Activated B cell treated with CpG ODN at 0.5 μM for 24 hours (primary cell): ENCODE measurements at regions not wholly inside any gene's neighbourhood (a gene's known extent, or its start where the extent isn't known, plus 50 kb on each side); places are given as distances from the start of the nearest gene placed in this dataset.

ENCODE experiments used
- ATAC-seq: fragments of 200-7000 bp; cut with Tn5 transposase; one replicate; pipeline ENCODE4 v1.10.0; 2021; ENCODE audit warnings: low read depth, mild to moderate bottlenecking, moderate library complexity
- CTCF ChIA-PET: fragments of 350-600 bp; sonication (Branson Sonifier 250); formaldehyde crosslinking; loops from one replicate; lab custom pipeline; 2021; ENCODE audit warnings: antibody characterized with exemption; lab: Charles Lee
- POLR2A ChIA-PET: fragments of 350-600 bp; sonication (Branson Sonifier 250); formaldehyde crosslinking; loops from one replicate; lab custom pipeline; 2021; ENCODE audit warnings: antibody characterized with exemption; lab: Charles Lee
- DNase-seq: peaks from one replicate; pipeline ENCODE4 v3.0.0; 2022
- H3K27ac Mint-ChIP-seq: one replicate; pipeline ENCODE4 v1.8.0; 2020; ENCODE audit warnings: mixed read lengths
- H3K27me3 Mint-ChIP-seq: one replicate; pipeline ENCODE4 v1.8.0; 2021; ENCODE audit warnings: mixed read lengths
- H3K36me3 Mint-ChIP-seq: one replicate; pipeline ENCODE4 v1.8.0; 2021; ENCODE audit warnings: low read depth, mixed read lengths
- H3K4me1 Mint-ChIP-seq: one replicate; pipeline ENCODE4 v1.8.0; 2021; ENCODE audit warnings: mixed read lengths
- H3K4me3 Mint-ChIP-seq: one replicate; pipeline ENCODE4 v1.8.0; 2020; ENCODE audit warnings: mild to moderate bottlenecking, mixed read lengths
- H3K9me3 Mint-ChIP-seq: one replicate; pipeline ENCODE4 v1.8.0; 2020; ENCODE audit warnings: mixed read lengths
- CTCF ChIP-seq: fragments of 200-600 bp; IDR thresholded peaks from one replicate; pipeline ENCODE4 v1.8.0; 2022; ENCODE audit warnings: antibody characterized with exemption, mild to moderate bottlenecking
- intact Hi-C: fragments of 100-400 bp; cut with micrococcal nuclease; formaldehyde crosslinking; loops from one replicate; pipeline ENCODE4 v1.15.1; 2024

- H3K27ac Mint-ChIP-seq = no peak overlapping the region
- H3K9me3 Mint-ChIP-seq = no peaks in the 10 kb centered on the region
- no peak overlapping the region for H3K4me3 Mint-ChIP-seq
- no peaks in the 10 kb centered on the region for H3K4me1 Mint-ChIP-seq
- intact Hi-C loops = no loop called here
- no peaks in the 10 kb centered on the region for H3K27me3 Mint-ChIP-seq
- POLR2A ChIA-PET = no interaction called here
- DNase-seq (no peak), ATAC-seq (no peak)
- CTCF ChIA-PET = interaction anchor here (1.4 kb wide), 1 partner anchor 12 kb away, joined by 3 read pairs; no protein-coding TSS in a partner anchor
- H3K36me3 Mint-ChIP-seq = no peaks in the 10 kb centered on the region
- TF ChIP-seq CTCF = no peak
Measured at GRCh38 chr14:99331811-99332210, 59.8 kb upstream of the BCL11B start.

DNA sequence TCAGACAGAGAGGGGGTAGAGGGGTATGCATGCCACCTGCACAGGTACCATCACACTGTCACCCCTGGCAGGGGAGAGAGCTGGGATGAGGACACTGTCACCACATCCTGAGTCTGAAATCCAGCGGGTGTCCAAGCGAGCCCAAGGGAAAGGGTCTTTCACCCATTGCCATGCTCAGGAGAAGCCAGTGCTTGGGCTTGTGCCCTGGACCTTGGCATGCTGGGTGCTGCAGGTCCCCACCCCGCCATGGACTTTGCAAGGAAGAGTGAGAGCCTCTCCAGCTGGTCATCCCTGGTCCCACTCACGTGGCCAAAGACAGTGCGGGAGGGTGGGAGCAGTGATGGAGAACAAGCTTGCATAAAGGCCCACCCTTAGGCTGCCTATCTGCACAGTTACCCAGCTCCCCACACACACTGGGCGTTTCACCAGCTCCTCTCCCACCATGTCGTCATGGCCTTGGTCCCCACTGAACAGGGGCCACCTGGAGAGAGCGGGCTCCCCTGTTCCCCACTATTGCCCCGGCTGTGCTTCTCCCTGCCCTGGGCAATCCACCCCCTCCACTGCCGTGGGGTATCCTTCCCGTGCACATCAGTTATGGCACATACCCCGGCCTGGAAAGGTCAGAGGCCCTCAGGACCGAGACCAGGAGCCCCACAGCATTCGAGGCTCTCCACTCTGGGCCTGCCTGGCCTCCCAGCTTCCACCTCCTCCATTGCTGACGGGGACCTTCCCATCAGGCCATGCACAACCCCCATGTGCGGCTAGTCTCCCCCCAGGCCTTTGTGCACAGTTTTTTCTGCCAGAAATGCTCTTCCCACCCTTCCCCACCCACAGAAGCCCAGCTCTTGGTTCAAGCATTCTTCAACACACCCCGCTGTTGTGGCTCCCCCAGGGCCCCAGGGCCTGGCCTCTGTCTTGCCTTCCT, 58.6 kb upstream of the BCL11B start:
- ATAC-seq = no peak
- no peak for TF ChIP-seq CTCF
- intact Hi-C loops = no loop called here
- CTCF ChIA-PET = interaction anchor here (1.4 kb wide), 1 partner anchor 11 kb away, joined by 3 read pairs; no protein-coding TSS in a partner anchor
- no peak overlapping the region for H3K4me3 Mint-ChIP-seq
- no peaks in the 10 kb centered on the region for H3K4me1 Mint-ChIP-seq
- H3K27ac Mint-ChIP-seq = no peak overlapping the region
- no peaks in the 10 kb centered on the region for H3K9me3 Mint-ChIP-seq
- no peak for DNase-seq
- POLR2A ChIA-PET = no interaction called here
- H3K36me3 Mint-ChIP-seq = no peaks in the 10 kb centered on the region
- H3K27me3 Mint-ChIP-seq = no peaks in the 10 kb centered on the region

DNA sequence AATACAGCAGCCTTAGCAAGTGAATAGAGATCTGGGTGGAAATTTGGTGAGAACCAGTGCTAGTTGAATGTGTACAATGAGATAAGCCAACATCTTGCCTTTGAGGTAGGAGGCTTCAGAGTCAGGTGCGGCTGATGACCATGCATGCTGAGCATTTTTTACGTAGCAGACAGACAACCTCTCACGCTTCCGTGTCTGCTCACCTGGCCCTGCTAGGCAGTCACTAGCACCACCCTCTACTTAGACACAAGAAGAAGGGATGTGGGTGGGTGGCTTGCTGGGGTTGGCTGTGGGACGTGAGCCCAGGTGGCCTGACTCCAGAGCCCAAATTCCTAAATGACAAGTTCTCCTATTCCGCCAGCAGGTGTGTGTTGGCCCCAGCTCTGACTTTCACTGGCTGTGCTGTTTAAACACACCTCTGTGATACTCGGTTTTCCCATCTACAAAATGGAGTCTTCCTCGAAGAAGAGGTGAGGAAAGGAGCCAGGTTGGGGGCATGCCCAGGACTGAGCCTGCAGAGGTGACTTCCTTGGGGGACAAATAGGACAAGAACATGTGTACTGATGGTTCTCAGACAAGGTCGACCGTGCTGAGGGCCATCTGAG, 57.8 kb upstream of the BCL11B start:
- DNase-seq = no peak
- H3K4me1 Mint-ChIP-seq = no peaks in the 10 kb centered on the region
- H3K4me3 Mint-ChIP-seq = no peak overlapping the region
- POLR2A ChIA-PET = no interaction called here
- no peaks in the 10 kb centered on the region for H3K9me3 Mint-ChIP-seq
- no peaks in the 10 kb centered on the region for H3K27me3 Mint-ChIP-seq
- no peak overlapping the region for H3K27ac Mint-ChIP-seq
- CTCF ChIA-PET = no interaction called here
- ATAC-seq = no peak
- no peak for TF ChIP-seq CTCF
- intact Hi-C loops = no loop called here
- no peaks in the 10 kb centered on the region for H3K36me3 Mint-ChIP-seq

DNA sequence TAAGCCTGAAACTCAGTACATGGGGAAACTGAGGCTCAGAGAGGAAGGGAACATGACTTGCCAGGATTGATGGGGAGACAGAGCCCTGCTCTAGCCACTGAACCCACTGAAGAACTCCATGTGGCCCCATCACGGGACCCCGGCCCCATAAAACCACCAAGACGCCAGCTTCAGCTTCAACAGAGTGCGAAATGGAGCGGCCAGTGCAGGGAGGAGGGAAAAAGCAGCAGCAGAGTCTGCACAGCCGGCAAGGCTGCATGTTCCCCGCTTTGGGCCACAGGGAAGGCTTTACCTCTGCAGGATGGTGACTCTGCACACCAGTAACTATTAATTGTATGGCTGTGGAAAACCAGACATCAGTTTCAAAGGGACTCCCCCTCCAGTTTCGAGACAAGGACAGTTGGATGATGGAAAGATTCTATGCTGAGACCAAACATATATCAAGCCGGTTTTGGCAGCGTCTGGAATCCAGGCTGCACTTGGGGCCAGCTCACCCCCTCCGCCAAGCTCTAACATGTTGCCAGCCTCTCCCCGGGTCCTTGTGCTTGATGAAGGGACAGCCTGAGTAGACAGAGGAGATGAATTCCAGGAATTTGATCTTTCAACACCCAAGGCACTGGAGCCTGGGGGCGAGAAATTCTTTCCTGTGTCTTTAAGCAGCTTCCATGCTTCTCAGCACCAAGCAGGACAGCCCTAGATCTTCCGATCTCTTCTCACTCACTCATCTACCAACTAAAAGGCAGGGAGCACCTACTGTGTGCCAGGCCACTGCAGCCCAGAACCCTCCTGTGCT, 55.7 kb upstream of the BCL11B start:
- Mint-ChIP-seq H3K36me3 (no peaks in the 10 kb centered on the region), H3K27me3 (no peaks in the 10 kb centered on the region), H3K9me3 (no peaks in the 10 kb centered on the region), H3K27ac (no peak overlapping the region), H3K4me1 (no peaks in the 10 kb centered on the region), H3K4me3 (no peak overlapping the region)
- ATAC-seq = no peak
- DNase-seq = no peak
- TF ChIP-seq CTCF = no peak
- ChIA-PET POLR2A (no interaction called here), CTCF (no interaction called here)
- intact Hi-C loops = no loop called here

DNA sequence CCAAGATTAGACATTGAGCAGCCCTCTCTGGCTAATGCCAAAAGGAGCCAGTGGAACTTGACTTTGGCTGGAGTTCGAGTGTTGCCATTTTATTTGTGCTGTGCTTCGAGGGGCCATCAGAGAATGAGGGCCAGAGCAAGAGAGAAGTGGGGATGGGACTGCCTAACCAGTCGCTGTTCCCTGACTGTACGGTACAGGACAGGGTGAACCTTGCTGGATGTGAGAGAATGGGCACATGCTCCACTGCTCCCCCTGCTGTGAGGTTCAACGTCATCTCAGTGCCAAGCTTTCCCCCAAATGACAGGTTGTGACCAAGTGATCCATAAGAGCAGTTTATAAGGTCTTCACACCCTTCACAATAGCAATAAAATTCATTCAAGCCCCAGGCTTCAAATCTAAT, 55.1 kb upstream of the BCL11B start:
- DNase-seq = no peak
- Mint-ChIP-seq H3K36me3 (no peaks in the 10 kb centered on the region), H3K27ac (no peak overlapping the region), H3K27me3 (no peaks in the 10 kb centered on the region), H3K9me3 (no peaks in the 10 kb centered on the region), H3K4me1 (no peaks in the 10 kb centered on the region), H3K4me3 (no peak overlapping the region)
- intact Hi-C loops = no loop called here
- no peak for ATAC-seq
- TF ChIP-seq CTCF = no peak
- POLR2A ChIA-PET = no interaction called here
- CTCF ChIA-PET = no interaction called here
